Prostate gland (tissue), 2 donors: ENCODE measurements at regions not wholly inside any gene's neighbourhood (a gene's known extent, or its start where the extent isn't known, plus 50 kb on each side); places are given as distances from the start of the nearest gene placed in this dataset.

ENCODE experiments used
- POLR2A ChIP-seq: fragments of 450-650 bp; IDR thresholded peaks from one replicate; pipeline ENCODE4 v1.6.1; 2016; ENCODE audit warnings: antibody characterized with exemption, mild to moderate bottlenecking
- POLR2AphosphoS5 ChIP-seq: sonication (generic); formaldehyde crosslinking; IDR thresholded peaks from one replicate; pipeline ENCODE4 v1.6.1; 2017; ENCODE audit warnings: antibody characterized with exemption
- TF ChIP-seq, protein P1 (sequence below), 4 experiments: fragments of 200-600 bp in 2 of 4; fragments of 450-650 bp in 2 of 4; sonication (generic) in 2 of 4; IDR thresholded peaks; 1 replicate in 3 of 4; 2 replicates in 1 of 4; pipeline ENCODE4 v1.5.1; 2016 to 2019; ENCODE audit warnings: antibody characterized with exemption in 4 of 4, mild to moderate bottlenecking in 2 of 4, moderate library complexity in 2 of 4

DNA sequence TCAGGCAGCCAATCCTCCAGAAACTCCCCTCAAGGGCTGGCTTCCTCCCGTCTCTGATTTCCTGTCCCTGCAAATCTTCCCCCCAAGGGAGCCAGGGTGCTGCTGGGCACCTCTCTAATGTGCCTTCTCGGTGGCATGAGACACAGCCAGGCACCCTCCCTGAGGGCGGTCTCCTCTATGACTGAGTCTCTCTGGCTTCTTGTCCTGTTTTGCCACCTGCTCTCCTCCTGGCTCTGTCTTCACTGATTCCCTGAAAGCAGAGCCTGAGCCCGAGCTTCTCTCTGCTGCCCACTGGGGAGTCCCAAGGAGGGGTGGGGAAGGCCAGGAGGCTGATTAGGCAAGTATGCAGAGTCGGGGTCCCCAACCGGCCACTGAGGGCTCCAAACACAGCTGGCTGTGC, 60.4 kb upstream of the INSIG1 start:
- TF ChIP-seq POLR2A (no peak), POLR2AphosphoS5 (no peak)
- TF ChIP-seq, protein P1, sequence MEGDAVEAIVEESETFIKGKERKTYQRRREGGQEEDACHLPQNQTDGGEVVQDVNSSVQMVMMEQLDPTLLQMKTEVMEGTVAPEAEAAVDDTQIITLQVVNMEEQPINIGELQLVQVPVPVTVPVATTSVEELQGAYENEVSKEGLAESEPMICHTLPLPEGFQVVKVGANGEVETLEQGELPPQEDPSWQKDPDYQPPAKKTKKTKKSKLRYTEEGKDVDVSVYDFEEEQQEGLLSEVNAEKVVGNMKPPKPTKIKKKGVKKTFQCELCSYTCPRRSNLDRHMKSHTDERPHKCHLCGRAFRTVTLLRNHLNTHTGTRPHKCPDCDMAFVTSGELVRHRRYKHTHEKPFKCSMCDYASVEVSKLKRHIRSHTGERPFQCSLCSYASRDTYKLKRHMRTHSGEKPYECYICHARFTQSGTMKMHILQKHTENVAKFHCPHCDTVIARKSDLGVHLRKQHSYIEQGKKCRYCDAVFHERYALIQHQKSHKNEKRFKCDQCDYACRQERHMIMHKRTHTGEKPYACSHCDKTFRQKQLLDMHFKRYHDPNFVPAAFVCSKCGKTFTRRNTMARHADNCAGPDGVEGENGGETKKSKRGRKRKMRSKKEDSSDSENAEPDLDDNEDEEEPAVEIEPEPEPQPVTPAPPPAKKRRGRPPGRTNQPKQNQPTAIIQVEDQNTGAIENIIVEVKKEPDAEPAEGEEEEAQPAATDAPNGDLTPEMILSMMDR (IDR thresholded peaks at IDR 0.05) = no peak
